Gastrocnemius medialis (tissue), 4 donors: ENCODE measurements at regions not wholly inside any gene's neighbourhood (a gene's known extent, or its start where the extent isn't known, plus 50 kb on each side); places are given as distances from the start of the nearest gene placed in this dataset.

Experiments used
- ATAC-seq, 2 donors: fragments of 150-250 bp; one replicate each; pipeline ENCODE4 v1.9.1; 2016
- DNase-seq, 2 donors: peaks; one replicate each; pipeline ENCODE4 v3.0.0-alpha.2; 2019
- H3K27ac ChIP-seq, 4 donors: fragments of 200-600 bp; sonication (generic); 1 replicate in 1 of 4; 2 replicates in 3 of 4; pipeline ENCODE4 v1.5.1; 2016 to 2018; ENCODE audit warnings: mild to moderate bottlenecking in 2 of 4, moderate library complexity in 1 of 4
- H3K27me3 ChIP-seq, 3 donors: fragments of 200-600 bp; sonication (generic) in 2 of 3; 1 replicate in 1 of 3; 2 replicates in 2 of 3; pipeline versions ENCODE4 v1.5.1 to v1.6.0; 2016 to 2019; ENCODE audit warnings: mild to moderate bottlenecking in 1 of 3, moderate library complexity in 1 of 3
- H3K36me3 ChIP-seq, 2 donors: fragments of 200-600 bp; sonication (generic) in 1 of 2; one replicate each; pipeline ENCODE4 v1.5.1; 2017 to 2018
- H3K4me1 ChIP-seq, 2 donors: fragments of 200-600 bp; sonication (generic) in 1 of 2; one replicate each; pipeline ENCODE4 v1.5.1; 2016 to 2017; ENCODE audit warnings: mild to moderate bottlenecking in 2 of 2
- H3K4me3 ChIP-seq, 4 donors: fragments of 200-600 bp; sonication (generic) in 3 of 4; 1 replicate in 1 of 4; 2 replicates in 3 of 4; pipeline ENCODE4 v1.5.1; 2016 to 2019; ENCODE audit warnings: mild to moderate bottlenecking in 2 of 4
- H3K9me3 ChIP-seq, 3 donors: fragments of 200-600 bp; sonication (generic) in 2 of 3; 1 replicate in 1 of 3; 2 replicates in 2 of 3; pipeline ENCODE4 v1.5.1; 2016 to 2019
- CTCF ChIP-seq, 5 experiments: fragments of 450-650 bp in 3 of 5; fragments of 200-600 bp in 2 of 5; sonication (generic) in 2 of 5; IDR thresholded peaks in 4 of 5; conservative IDR thresholded peaks in 1 of 5; 1 replicate in 4 of 5; 2 replicates in 1 of 5; pipeline ENCODE4 v1.5.1; 2016 to 2019; ENCODE audit warnings: antibody characterized with exemption in 5 of 5, mild to moderate bottlenecking in 3 of 5, moderate library complexity in 3 of 5
- POLR2A ChIP-seq, 2 donors: fragments of 450-650 bp; IDR thresholded peaks; one replicate each; pipeline ENCODE4 v1.6.1; 2017; ENCODE audit warnings: antibody characterized with exemption in 2 of 2, mild to moderate bottlenecking in 2 of 2, moderate library complexity in 2 of 2
- in situ Hi-C, 4 donors: fragments of 200-750 bp; cut with MboI; loops; one replicate each; pipeline versions ENCODE4 v1.15.0 to v1.8.0; 2017; ENCODE audit warnings: low sequenced_read_pairs in 4 of 4
- intact Hi-C: fragments of 100-400 bp; cut with DNase I; formaldehyde crosslinking; loops from one replicate; pipeline ENCODE4 v1.15.1; 2023; ENCODE audit warnings: low total_unique reads

GRCh38 chr2:212908031-212908430, 243.4 kb downstream of the IKZF2 start:
- in situ Hi-C loops (no loop called here), intact Hi-C loops (no loop called here)
- Histone ChIP-seq H3K36me3 (no peaks in the 10 kb centered on the region), H3K27me3 (no peaks in the 10 kb centered on the region), H3K27ac (no peak overlapping the region), H3K4me3 (no peak overlapping the region), H3K9me3 (no peaks in the 10 kb centered on the region), H3K4me1 (no peaks in the 10 kb centered on the region)
- no peak for DNase-seq
- TF ChIP-seq POLR2A (IDR thresholded peaks at IDR 0.05) (no peak), CTCF (IDR thresholded peaks at IDR 0.05 in 4 of 5, conservative IDR thresholded peaks at IDR 0.05 in 1 of 5) (no peak)
- no peak for ATAC-seq

GRCh38 chr2:212906620-212907019, 244.8 kb downstream of the IKZF2 start:
- DNase-seq (no peak), ATAC-seq (no peak)
- intact Hi-C loops, result no loop called here
- no peak overlapping the region for H3K27ac ChIP-seq
- in situ Hi-C loops, result no loop called here
- H3K36me3 ChIP-seq, result no peaks in the 10 kb centered on the region
- no peak overlapping the region for H3K4me3 ChIP-seq
- H3K4me1 ChIP-seq, result no peaks in the 10 kb centered on the region
- no peaks in the 10 kb centered on the region for H3K9me3 ChIP-seq
- TF ChIP-seq POLR2A (IDR thresholded peaks at IDR 0.05) (no peak), CTCF (IDR thresholded peaks at IDR 0.05 in 4 of 5, conservative IDR thresholded peaks at IDR 0.05 in 1 of 5) (no peak)
- no peaks in the 10 kb centered on the region for H3K27me3 ChIP-seq

- TF ChIP-seq CTCF (IDR thresholded peaks at IDR 0.05 in 4 of 5, conservative IDR thresholded peaks at IDR 0.05 in 1 of 5), result no peak
- no peak for TF ChIP-seq POLR2A (IDR thresholded peaks at IDR 0.05)
- in situ Hi-C loops (no loop called here), intact Hi-C loops (no loop called here)
- ATAC-seq (no peak), DNase-seq (no peak)
- H3K9me3 ChIP-seq, result no peaks in the 10 kb centered on the region
- no peak overlapping the region for H3K4me3 ChIP-seq
- no peak overlapping the region for H3K27ac ChIP-seq
- H3K27me3 ChIP-seq, result no peaks in the 10 kb centered on the region
- no peaks in the 10 kb centered on the region for H3K36me3 ChIP-seq
- H3K4me1 ChIP-seq, result no peaks in the 10 kb centered on the region
These were observed 245.7 kb downstream of the IKZF2 start for GRCh38 chr2:212905640-212906201.

- ATAC-seq, result no peak
- Histone ChIP-seq H3K36me3 (no peaks in the 10 kb centered on the region), H3K4me3 (no peak overlapping the region), H3K9me3 (no peaks in the 10 kb centered on the region), H3K4me1 (no peaks in the 10 kb centered on the region), H3K27ac (no peak overlapping the region), H3K27me3 (no peaks in the 10 kb centered on the region)
- no peak for DNase-seq
- TF ChIP-seq CTCF (IDR thresholded peaks at IDR 0.05 in 4 of 5, conservative IDR thresholded peaks at IDR 0.05 in 1 of 5) (no peak), POLR2A (IDR thresholded peaks at IDR 0.05) (no peak)
- in situ Hi-C loops (no loop called here), intact Hi-C loops (no loop called here)
These were observed 246.8 kb downstream of the IKZF2 start for GRCh38 chr2:212904646-212905045.

- TF ChIP-seq POLR2A (IDR thresholded peaks at IDR 0.05) (no peak), CTCF (IDR thresholded peaks at IDR 0.05 in 4 of 5, conservative IDR thresholded peaks at IDR 0.05 in 1 of 5) (no peak)
- Histone ChIP-seq H3K4me3 (no peak overlapping the region), H3K27ac (no peak overlapping the region), H3K4me1 (no peaks in the 10 kb centered on the region), H3K9me3 (no peaks in the 10 kb centered on the region), H3K36me3 (no peaks in the 10 kb centered on the region), H3K27me3 (no peaks in the 10 kb centered on the region)
- intact Hi-C loops (no loop called here), in situ Hi-C loops (no loop called here)
- ATAC-seq (no peak), DNase-seq (no peak)
These were observed 248.0 kb downstream of the IKZF2 start for GRCh38 chr2:212903413-212903812.
